NCI-H2029 treated with DMSO at 0.1 percent for 48 hours (cell line): ENCODE measurements at regions not wholly inside any gene's neighbourhood (a gene's known extent, or its start where the extent isn't known, plus 50 kb on each side); places are given as distances from the start of the nearest gene placed in this dataset.
"Not testable (repeated sequence)": the region's sequence is repeated elsewhere in the genome, so short reads cannot be mapped to it uniquely, and the experiment has no call there.

Experiments used
- DNase-seq: peaks from one replicate; lab custom pipeline; 2025; lab: John Stamatoyannopoulos, UW

GRCh38 chr11:107276077-107276476 lies 181.5 kb downstream of the CWF19L2 start:
- DNase-seq, result no peak

GRCh38 chr11:107275632-107276031 lies 182.0 kb downstream of the CWF19L2 start:
- DNase-seq, result no peak

GRCh38 chr11:107274138-107274537 lies 183.5 kb downstream of the CWF19L2 start:
- no peak for DNase-seq

- no peak for DNase-seq
Observed at GRCh38 chr11:107272561-107272960, 185.1 kb downstream of the CWF19L2 start.

- no peak for DNase-seq
Observed at GRCh38 chr11:107271425-107271824, 186.2 kb downstream of the CWF19L2 start.

GRCh38 chr11:107268977-107269376 lies 188.6 kb downstream of the CWF19L2 start:
- no peak for DNase-seq

GRCh38 chr11:107266455-107266854 lies 191.2 kb downstream of the CWF19L2 start:
- no peak for DNase-seq

- no peak for DNase-seq
Observed at GRCh38 chr11:107265591-107266121, 192.0 kb downstream of the CWF19L2 start.

GRCh38 chr11:107263844-107264563 lies 193.6 kb downstream of the CWF19L2 start:
- no peak for DNase-seq

GRCh38 chr11:107259811-107260221 lies 197.8 kb downstream of the CWF19L2 start:
- DNase-seq, result no peak

GRCh38 chr11:107257710-107258109 lies 199.9 kb downstream of the CWF19L2 start:
- no peak for DNase-seq

GRCh38 chr11:107253661-107254060 lies 204.0 kb downstream of the CWF19L2 start:
- not testable (repeated sequence) for DNase-seq

- DNase-seq, result no peak
Observed at GRCh38 chr11:107252429-107253161, 205.0 kb downstream of the CWF19L2 start.

- DNase-seq, result peak; percentile 14
Observed at GRCh38 chr11:107251298-107251697, 206.3 kb downstream of the CWF19L2 start.

GRCh38 chr11:107250017-107250416 lies 207.6 kb downstream of the CWF19L2 start:
- DNase-seq, result no peak

GRCh38 chr11:107249054-107249453 lies 208.6 kb downstream of the CWF19L2 start:
- DNase-seq, result no peak

- DNase-seq, result no peak
Observed at GRCh38 chr11:107247167-107247861, 210.3 kb downstream of the CWF19L2 start.

GRCh38 chr11:107243929-107244328 lies 213.7 kb downstream of the CWF19L2 start:
- no peak for DNase-seq

GRCh38 chr11:107232451-107232850 lies 214.2 kb upstream of the GUCY1A2 start:
- no peak for DNase-seq

- DNase-seq, result no peak
Observed at GRCh38 chr11:107224836-107225235, 206.6 kb upstream of the GUCY1A2 start.

GRCh38 chr11:107222916-107223460 lies 204.7 kb upstream of the GUCY1A2 start:
- no peak for DNase-seq

GRCh38 chr11:107222431-107222830 lies 204.2 kb upstream of the GUCY1A2 start:
- no peak for DNase-seq
